HG03342 (cell line): ENCODE measurements at regions not wholly inside any gene's neighbourhood (a gene's known extent, or its start where the extent isn't known, plus 50 kb on each side); places are given as distances from the start of the nearest gene placed in this dataset.
"Not testable (repeated sequence)": the region's sequence is repeated elsewhere in the genome, so short reads cannot be mapped to it uniquely, and the experiment has no call there.

ENCODE experiments used
- ATAC-seq: cut with Tn5 transposase; IDR thresholded peaks from one replicate; pipeline ENCODE4 v1.9.1; 2021; ENCODE audit warnings: mild to moderate bottlenecking, moderate library complexity; ENCODE audit not compliant: unreplicated experiment

- ATAC-seq: no peak
Observed at GRCh38 chr3:130569461-130570365, 52.7 kb downstream of the COL6A6 start.

GRCh38 chr3:130572769-130573168 is 55.8 kb downstream of the COL6A6 start:
- no peak for ATAC-seq

DNA sequence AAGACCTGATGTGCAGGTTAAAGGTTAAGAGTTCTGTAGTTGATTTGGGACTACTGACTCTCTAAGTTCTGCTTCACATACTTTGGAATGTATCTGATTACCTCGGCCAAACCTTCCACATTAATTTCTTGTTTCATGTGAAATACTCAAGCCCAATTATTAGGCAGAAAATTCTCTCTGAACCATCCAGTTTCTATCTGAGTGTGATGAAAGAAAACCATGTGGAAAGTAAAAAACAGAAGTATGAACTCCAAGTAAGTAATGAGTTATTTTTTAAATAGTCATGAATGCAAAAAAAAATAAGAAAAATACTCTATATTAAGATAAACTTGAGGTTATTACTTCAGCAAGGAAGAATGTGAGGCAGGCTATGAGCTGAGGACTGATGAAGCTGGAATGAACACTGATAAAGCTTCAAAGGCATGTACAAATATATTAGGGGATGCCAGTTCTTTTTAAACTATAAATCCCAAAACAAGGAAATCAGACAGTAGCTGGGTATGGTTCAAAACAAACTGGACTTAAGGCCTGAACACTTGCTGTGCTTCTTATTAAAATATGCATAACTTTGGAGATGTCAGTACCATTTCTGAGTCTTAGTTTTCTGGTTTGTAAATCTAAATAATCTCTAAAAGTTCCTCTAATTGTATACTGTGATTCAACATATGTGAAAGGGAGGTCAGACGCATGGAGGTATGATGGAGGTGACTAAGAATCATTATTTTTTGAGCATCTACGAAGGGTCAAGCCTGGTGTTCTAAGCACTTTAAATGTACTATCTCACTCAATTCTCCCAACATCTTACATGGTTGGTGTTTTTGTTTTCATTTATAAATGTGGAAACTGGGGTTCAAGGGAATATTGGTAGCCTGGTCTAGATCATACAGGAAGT is 59.6 kb downstream of the COL6A6 start:
- no peak for ATAC-seq

DNA sequence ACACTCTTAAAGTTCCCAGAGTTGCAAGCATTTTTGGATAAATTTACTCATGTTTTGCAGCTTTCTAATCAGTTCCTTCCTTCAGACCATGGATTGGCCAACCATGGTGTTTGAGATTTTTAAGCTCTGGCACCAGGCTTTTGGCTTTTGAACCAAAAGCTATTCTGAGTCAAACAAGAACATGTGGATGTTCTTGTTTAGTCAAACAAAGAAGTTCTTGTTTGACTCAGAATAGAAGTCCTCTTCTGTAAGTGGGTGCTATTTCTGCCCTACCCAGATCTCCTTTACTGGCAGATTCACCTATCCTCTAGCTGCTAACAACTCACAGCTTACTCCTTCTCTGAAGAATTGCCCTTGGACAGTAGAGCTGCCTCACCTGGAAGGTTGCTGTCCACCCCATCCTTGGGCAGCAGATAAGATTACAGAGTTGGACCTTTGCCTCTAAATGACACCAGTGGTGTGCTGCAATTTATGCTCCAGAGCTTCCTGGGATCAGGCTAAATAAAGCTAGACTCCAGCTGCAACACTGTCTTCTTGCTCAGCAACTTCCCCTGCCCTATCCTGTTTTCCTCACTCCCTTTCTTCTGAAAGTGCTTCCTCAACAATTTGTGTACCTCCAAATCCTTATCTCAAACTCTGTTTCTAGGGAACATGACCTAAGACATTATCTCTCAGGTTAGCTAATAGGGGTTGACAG is 65.6 kb downstream of the COL6A6 start:
- peak; percentile 63 for ATAC-seq

DNA sequence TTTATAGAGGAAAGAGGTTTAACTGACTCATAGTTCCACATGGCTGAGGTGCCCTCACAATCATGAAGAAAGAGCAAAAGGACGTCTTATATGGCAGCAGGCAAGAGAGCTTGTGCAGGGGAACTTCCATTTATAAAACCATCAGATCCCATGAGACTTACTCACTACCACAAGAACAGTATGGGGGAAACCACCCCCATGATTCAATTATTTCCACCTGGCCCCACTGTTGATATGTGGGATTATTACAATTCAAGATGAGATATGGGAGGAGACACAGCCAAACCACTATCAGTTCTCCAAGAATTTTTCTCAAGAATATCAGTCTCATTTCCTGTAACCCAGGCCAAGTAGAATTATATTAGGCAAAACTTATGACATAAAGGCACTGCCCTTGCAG is 77.8 kb downstream of the COL6A6 start:
- not testable (repeated sequence) for ATAC-seq

DNA sequence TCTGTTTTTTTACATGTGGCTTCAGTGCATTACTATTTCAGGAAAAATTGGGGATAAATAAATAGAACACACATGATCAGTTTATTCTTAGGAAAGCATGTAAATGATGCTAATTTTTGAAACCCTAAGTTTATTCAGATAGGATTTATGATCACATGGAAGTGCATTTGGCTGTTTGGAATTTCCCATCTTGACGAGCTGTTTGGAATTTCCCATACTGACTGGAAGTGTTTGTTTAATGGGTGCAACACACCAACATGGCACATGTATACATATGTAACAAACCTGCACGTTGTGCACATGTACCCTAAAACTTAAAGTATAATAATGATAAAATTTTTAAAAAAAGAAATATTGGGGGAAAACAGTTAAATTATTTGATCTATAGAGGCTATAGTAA is 79.5 kb downstream of the COL6A6 start:
- no peak for ATAC-seq

DNA sequence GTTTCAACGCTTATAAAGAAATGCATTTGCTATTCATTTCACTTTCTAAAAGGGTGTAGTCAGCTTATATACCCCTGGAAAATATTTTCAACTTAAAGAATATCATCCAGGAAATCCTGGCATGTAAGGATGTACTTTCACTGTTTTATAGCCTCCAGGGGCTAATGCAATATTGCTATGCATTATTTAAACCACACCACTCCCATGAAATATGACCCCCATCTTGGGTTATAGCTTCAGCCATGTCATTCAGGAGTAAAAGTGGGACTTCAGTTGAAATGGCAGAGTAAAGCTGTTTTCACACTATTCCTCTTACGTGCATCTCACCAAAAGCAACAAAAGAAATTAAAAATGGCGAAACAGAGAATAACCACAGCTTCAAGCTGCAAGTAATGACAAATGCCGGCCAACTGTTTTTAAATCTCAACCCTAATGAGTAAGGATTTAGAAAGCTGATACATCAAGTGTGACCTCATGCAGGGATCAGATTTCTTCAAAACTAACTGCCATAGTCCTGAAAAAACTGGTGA is 84.5 kb downstream of the COL6A6 start:
- no peak for ATAC-seq

DNA sequence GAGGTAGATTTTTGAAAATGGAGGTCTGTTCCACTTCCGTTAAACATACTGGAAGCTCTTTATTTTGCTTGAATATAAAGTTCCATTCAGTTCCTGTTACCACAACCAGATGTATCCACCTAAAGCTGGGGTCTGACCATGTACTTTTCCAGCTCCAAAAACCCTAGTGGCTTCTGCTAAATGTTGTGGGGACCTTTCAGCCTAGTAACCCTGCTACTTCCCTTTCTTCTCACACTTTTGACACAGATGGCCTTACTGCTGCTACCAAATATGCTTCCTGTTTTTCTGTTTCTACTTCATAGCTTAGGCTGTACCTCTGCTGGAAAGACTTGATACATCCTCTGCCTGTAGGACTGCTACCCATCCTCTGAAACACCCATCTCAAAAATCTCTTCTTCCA is 87.8 kb downstream of the COL6A6 start:
- ATAC-seq: no peak

- no peak for ATAC-seq
Observed at GRCh38 chr3:130606336-130606735, 89.4 kb downstream of the COL6A6 start.

- ATAC-seq: no peak
Observed at GRCh38 chr3:130607553-130608154, 90.7 kb downstream of the COL6A6 start.

GRCh38 chr3:130609166-130609979 is 92.4 kb downstream of the COL6A6 start:
- ATAC-seq: no peak

- ATAC-seq: no peak
Observed at GRCh38 chr3:130619196-130619595, 102.2 kb downstream of the COL6A6 start.

- ATAC-seq: no peak
Observed at GRCh38 chr3:130621824-130622223, 104.8 kb downstream of the COL6A6 start.

DNA sequence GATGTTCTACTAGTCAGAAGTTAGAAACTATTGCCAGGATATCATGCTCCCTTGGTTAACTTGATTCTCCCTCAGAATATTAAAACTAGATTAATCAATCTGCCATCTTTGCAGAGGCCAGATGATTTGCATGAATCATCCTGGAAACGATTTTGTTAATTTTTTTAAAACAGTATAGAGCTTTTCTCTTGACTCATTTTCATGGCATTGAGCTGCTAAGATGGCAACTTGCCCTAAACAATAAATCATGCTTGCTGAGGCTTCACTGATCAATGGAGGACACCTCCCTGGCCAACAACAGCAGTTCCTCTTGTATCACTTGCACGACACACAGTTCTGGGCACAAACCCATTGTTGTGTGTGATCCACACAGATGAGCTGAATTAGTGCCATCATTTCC is 109.1 kb downstream of the COL6A6 start:
- ATAC-seq: no peak

GRCh38 chr3:130627143-130627855 is 110.3 kb downstream of the COL6A6 start:
- no peak for ATAC-seq

GRCh38 chr3:130627882-130628281 is 110.9 kb downstream of the COL6A6 start:
- no peak for ATAC-seq
